HG02970 (cell line): ENCODE measurements at regions not wholly inside any gene's neighbourhood (a gene's known extent, or its start where the extent isn't known, plus 50 kb on each side); places are given as distances from the start of the nearest gene placed in this dataset.
"Not testable (repeated sequence)": the region's sequence is repeated elsewhere in the genome, so short reads cannot be mapped to it uniquely, and the experiment has no call there.

Experiments
- ATAC-seq: cut with Tn5 transposase; IDR thresholded peaks from one replicate; pipeline ENCODE4 v1.9.1; 2021; ENCODE audit warnings: mild to moderate bottlenecking, moderate library complexity, moderate number of reproducible peaks; ENCODE audit not compliant: unreplicated experiment, low FRiP score

GRCh38 chr4:84381759-84382158, 117.3 kb downstream of the NKX6-1 start:
- ATAC-seq, result no peak

GRCh38 chr4:84379917-84380641, 119.0 kb downstream of the NKX6-1 start:
- ATAC-seq, result no peak

GRCh38 chr4:84378983-84379382, 120.1 kb downstream of the NKX6-1 start:
- no peak for ATAC-seq

GRCh38 chr4:84378356-84378755, 120.7 kb downstream of the NKX6-1 start:
- no peak for ATAC-seq

GRCh38 chr4:84366907-84367306, 132.2 kb downstream of the NKX6-1 start:
- ATAC-seq, result no peak

GRCh38 chr4:84366161-84366560, 132.9 kb downstream of the NKX6-1 start:
- no peak for ATAC-seq

GRCh38 chr4:84362896-84363655, 136.0 kb downstream of the NKX6-1 start:
- ATAC-seq, result no peak

GRCh38 chr4:84342161-84342560, 156.9 kb downstream of the NKX6-1 start:
- ATAC-seq, result no peak

GRCh38 chr4:84341559-84341958, 157.5 kb downstream of the NKX6-1 start:
- no peak for ATAC-seq

GRCh38 chr4:84338367-84338766, 160.7 kb downstream of the NKX6-1 start:
- ATAC-seq, result no peak

- no peak for ATAC-seq
Observed at GRCh38 chr4:84336964-84337705, 162.0 kb downstream of the NKX6-1 start.

- no peak for ATAC-seq
Observed at GRCh38 chr4:84327526-84327925, 171.6 kb downstream of the NKX6-1 start.

- no peak for ATAC-seq
Observed at GRCh38 chr4:84325625-84326024, 173.5 kb downstream of the NKX6-1 start.

GRCh38 chr4:84324303-84325245, 174.5 kb downstream of the NKX6-1 start:
- no peak for ATAC-seq

- no peak for ATAC-seq
Observed at GRCh38 chr4:84319124-84319523, 180.0 kb downstream of the NKX6-1 start.

- ATAC-seq, result no peak
Observed at GRCh38 chr4:84317513-84317912, 181.6 kb downstream of the NKX6-1 start.

- no peak for ATAC-seq
Observed at GRCh38 chr4:84312426-84313012, 186.6 kb downstream of the NKX6-1 start.

GRCh38 chr4:84309191-84309590, 189.9 kb downstream of the NKX6-1 start:
- ATAC-seq, result no peak

GRCh38 chr4:84298719-84299254, 200.3 kb downstream of the NKX6-1 start:
- ATAC-seq, result not testable (repeated sequence)
